Esophagus squamous epithelium (tissue), 5 donors: ENCODE measurements at regions not wholly inside any gene's neighbourhood (a gene's known extent, or its start where the extent isn't known, plus 50 kb on each side); places are given as distances from the start of the nearest gene placed in this dataset.
A peak's percentile ranks its signal among the peaks of the same experiment; 100 is the strongest.

Experiments used
- DNase-seq: peaks from one replicate; lab custom pipeline; 2025; lab: John Stamatoyannopoulos, UW
- H3K27ac ChIP-seq, 4 donors: fragments of 200-600 bp; sonication (generic); one replicate each; pipeline ENCODE4 v1.5.1; 2016 to 2019; ENCODE audit warnings: mild to moderate bottlenecking in 1 of 4
- H3K27me3 ChIP-seq, 4 donors: fragments of 200-600 bp; sonication (generic); 1 replicate in 3 of 4; 2 replicates in 1 of 4; pipeline versions ENCODE4 v1.5.1 to v1.6.0; 2017 to 2021; ENCODE audit warnings: antibody characterized with exemption in 1 of 4
- H3K36me3 ChIP-seq, 3 donors: fragments of 200-600 bp; sonication (generic); one replicate each; pipeline ENCODE4 v1.5.1; 2016 to 2019
- H3K4me1 ChIP-seq, 3 donors: fragments of 200-600 bp; sonication (generic); one replicate each; pipeline ENCODE4 v1.5.1; 2017 to 2019
- H3K4me3 ChIP-seq, 4 donors: fragments of 200-600 bp; sonication (generic); 1 replicate in 3 of 4; 2 replicates in 1 of 4; pipeline ENCODE4 v1.5.1; 2016 to 2019; ENCODE audit warnings: mild to moderate bottlenecking in 2 of 4, moderate library complexity in 1 of 4
- H3K9me3 ChIP-seq, 3 donors: fragments of 200-600 bp; sonication (generic); one replicate each; pipeline ENCODE4 v1.5.1; 2016 to 2019
- POLR2A ChIP-seq, 4 donors: fragments of 450-650 bp; IDR thresholded peaks; one replicate each; pipeline ENCODE4 v1.6.1; 2017; ENCODE audit warnings: antibody characterized with exemption in 4 of 4, mild to moderate bottlenecking in 4 of 4, moderate library complexity in 3 of 4
- WGBS, 2 donors: methylation state at CpG; one replicate each; pipeline ENCODE4 v1.1.5; 2018; 5-methylcytosine and 5-hydroxymethylcytosine counted together
- intact Hi-C: fragments of 100-400 bp; cut with DNase I; formaldehyde crosslinking; loops from one replicate; pipeline ENCODE4 v1.15.0; 2022
- TF ChIP-seq, protein P1 (sequence below), 6 experiments: fragments of 450-650 bp in 4 of 6; fragments of 200-600 bp in 2 of 6; sonication (generic) in 2 of 6; IDR thresholded peaks; one replicate each; pipeline ENCODE4 v1.5.1; 2016 to 2019; ENCODE audit warnings: antibody characterized with exemption in 6 of 6, mild to moderate bottlenecking in 4 of 6, moderate library complexity in 4 of 6
- donor health status: DM: yes; HTN: yes; CAD: no.

DNA sequence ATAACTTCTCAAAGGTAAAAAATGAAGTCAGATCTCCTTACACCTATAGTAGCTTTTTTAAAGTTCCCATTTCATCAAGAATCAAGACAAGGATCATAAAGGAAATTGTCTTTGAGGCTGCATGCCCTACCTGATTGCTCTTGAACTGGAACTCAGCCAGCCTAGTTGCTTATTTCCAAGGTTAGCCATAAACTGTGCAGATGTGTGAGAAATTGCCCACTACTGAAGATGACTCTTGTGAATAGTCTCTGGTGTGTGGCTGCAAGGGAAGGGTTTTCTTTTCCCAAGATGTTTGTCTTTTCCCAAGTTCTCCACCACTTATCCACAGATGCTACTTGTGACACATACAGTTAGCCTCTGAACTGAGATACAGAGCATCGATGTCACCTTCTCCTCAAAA, 81.7 kb upstream of the DUSP10 start:
- no peaks in the 10 kb centered on the region for H3K9me3 ChIP-seq
- no peak for DNase-seq
- H3K4me3 ChIP-seq: no peak overlapping the region
- H3K4me1 ChIP-seq: peaks cover 0 to 13% (median 0%) of the 10 kb centered on the region in 3 donors
- no peaks in the 10 kb centered on the region for H3K27me3 ChIP-seq
- no peaks in the 10 kb centered on the region for H3K36me3 ChIP-seq
- TF ChIP-seq POLR2A (IDR thresholded peaks at IDR 0.05): no peak
- TF ChIP-seq, protein P1, sequence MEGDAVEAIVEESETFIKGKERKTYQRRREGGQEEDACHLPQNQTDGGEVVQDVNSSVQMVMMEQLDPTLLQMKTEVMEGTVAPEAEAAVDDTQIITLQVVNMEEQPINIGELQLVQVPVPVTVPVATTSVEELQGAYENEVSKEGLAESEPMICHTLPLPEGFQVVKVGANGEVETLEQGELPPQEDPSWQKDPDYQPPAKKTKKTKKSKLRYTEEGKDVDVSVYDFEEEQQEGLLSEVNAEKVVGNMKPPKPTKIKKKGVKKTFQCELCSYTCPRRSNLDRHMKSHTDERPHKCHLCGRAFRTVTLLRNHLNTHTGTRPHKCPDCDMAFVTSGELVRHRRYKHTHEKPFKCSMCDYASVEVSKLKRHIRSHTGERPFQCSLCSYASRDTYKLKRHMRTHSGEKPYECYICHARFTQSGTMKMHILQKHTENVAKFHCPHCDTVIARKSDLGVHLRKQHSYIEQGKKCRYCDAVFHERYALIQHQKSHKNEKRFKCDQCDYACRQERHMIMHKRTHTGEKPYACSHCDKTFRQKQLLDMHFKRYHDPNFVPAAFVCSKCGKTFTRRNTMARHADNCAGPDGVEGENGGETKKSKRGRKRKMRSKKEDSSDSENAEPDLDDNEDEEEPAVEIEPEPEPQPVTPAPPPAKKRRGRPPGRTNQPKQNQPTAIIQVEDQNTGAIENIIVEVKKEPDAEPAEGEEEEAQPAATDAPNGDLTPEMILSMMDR (IDR thresholded peaks at IDR 0.05): no peak
- intact Hi-C loops: no loop called here
- 17 to 67% methylated on average over 1 of the region's 1 CpG for WGBS, 2 donors
- H3K27ac ChIP-seq: peak overlapping the region in 1 of 4 donors; percentile 14

DNA sequence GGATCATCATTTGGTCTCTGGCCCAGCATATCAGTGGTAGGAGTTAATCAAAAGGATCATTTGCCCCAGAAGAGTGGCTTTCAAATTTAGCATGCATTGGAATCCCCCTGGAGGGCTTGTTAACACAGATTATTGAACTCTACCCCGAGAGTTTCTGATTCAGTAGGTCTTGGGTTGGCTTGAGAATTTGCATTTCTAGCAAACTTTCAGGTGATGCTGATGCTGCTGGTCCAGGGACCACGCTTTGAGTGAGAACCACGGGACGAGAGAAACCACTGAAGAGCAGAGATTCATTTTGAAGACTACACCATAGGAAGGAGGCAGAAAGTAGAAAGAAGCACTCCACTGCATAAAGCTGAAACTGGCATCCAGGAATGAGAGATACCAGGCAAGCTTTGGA, 81.3 kb upstream of the DUSP10 start:
- intact Hi-C loops: no loop called here
- Histone ChIP-seq H3K4me3 (no peak overlapping the region), H3K27ac (no peak overlapping the region), H3K36me3 (no peaks in the 10 kb centered on the region), H3K27me3 (no peaks in the 10 kb centered on the region), H3K4me1 (peaks cover 0 to 13% (median 0%) of the 10 kb centered on the region in 3 donors), H3K9me3 (no peaks in the 10 kb centered on the region)
- no peak for DNase-seq
- WGBS, 2 donors: 67 to 82% methylated on average over 4 of the region's 4 CpGs
- TF ChIP-seq POLR2A (IDR thresholded peaks at IDR 0.05): no peak
- TF ChIP-seq, protein P1 (IDR thresholded peaks at IDR 0.05): no peak

DNA sequence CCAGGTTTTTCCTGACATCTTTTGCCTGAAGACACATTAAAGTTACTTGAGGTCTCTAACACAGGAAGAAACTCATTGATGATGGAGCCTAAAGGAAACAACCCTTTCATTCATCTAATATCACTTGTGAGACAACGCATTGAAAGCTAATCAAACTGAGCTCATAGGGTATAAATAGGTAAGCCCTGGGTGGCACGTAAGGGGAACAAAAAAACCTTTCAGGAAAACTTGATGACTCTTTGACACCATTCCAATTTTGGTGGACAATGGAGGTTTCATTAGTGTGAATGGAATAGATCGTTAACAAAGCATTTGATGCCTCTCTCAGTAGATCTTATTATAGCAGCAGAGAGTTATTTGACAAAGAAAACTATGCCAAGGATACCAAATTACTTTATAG, 80.7 kb upstream of the DUSP10 start:
- H3K36me3 ChIP-seq: no peaks in the 10 kb centered on the region
- no peak overlapping the region for H3K4me3 ChIP-seq
- intact Hi-C loops: no loop called here
- WGBS, 2 donors: 64 to 74% methylated on average over 3 of the region's 3 CpGs
- peaks cover 0 to 13% (median 0%) of the 10 kb centered on the region in 3 donors for H3K4me1 ChIP-seq
- no peak for DNase-seq
- H3K9me3 ChIP-seq: no peaks in the 10 kb centered on the region
- TF ChIP-seq, protein P1 (IDR thresholded peaks at IDR 0.05): no peak
- no peak for TF ChIP-seq POLR2A (IDR thresholded peaks at IDR 0.05)
- no peak overlapping the region for H3K27ac ChIP-seq
- H3K27me3 ChIP-seq: no peaks in the 10 kb centered on the region

DNA sequence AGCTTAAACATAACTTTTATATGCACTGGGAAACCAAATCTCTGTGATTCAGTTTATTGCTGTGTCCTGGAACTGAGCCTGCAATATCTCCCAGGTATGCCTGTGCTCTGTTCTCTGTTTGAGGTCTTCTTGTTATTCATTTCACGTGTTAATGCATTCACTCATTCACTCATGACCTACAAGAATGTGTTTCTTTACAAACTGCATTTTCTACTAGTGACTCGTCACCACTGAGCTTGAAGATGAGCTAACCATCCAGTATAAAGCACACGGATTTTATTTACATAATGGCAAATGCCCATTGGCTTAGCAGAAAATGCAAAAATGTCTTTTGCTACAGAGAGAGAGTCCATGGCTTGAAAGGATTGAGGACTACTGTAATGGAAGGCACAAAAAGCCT, 75.0 kb upstream of the DUSP10 start:
- Histone ChIP-seq H3K4me1 (no peaks in the 10 kb centered on the region), H3K9me3 (no peaks in the 10 kb centered on the region)
- 37 to 45% methylated on average over 3 of the region's 3 CpGs for WGBS, 2 donors

DNA sequence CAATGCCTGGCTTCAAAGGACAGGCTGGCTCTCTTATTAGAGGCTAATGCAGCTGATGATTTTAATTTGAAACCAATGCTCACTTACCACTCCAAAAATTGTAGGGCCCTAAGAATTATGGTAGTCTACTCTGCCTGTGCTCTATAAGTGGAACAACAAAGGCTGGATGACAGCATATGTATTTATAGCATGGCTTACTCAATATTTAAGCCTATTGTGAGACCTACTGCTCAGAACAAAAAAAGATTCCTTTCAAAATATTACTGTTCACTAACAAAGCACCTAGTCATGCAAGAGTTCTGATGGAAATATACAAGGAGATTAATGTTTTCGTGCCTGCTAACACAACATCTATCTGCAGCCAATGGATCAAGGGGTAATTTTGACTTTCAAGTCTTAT, 73.8 kb upstream of the DUSP10 start:
- no peaks in the 10 kb centered on the region for H3K27me3 ChIP-seq
- H3K36me3 ChIP-seq: no peaks in the 10 kb centered on the region
- H3K9me3 ChIP-seq: no peaks in the 10 kb centered on the region
- no peak overlapping the region for H3K27ac ChIP-seq
- no peak for DNase-seq
- TF ChIP-seq POLR2A (IDR thresholded peaks at IDR 0.05): no peak
- TF ChIP-seq, protein P1 (IDR thresholded peaks at IDR 0.05): no peak
- intact Hi-C loops: no loop called here
- H3K4me1 ChIP-seq: peaks cover 0 to 5% (median 0%) of the 10 kb centered on the region in 3 donors
- 39 to 65% methylated on average over 1 of the region's 1 CpG for WGBS, 2 donors
- no peak overlapping the region for H3K4me3 ChIP-seq

More for the DNA sequence above, 75.0 kb upstream of the DUSP10 start:
- DNase-seq: no peak
- Histone ChIP-seq H3K36me3 (no peaks in the 10 kb centered on the region), H3K27me3 (no peaks in the 10 kb centered on the region), H3K27ac (no peak overlapping the region), H3K4me3 (no peak overlapping the region)
- TF ChIP-seq POLR2A (IDR thresholded peaks at IDR 0.05): no peak
- TF ChIP-seq, protein P1 (IDR thresholded peaks at IDR 0.05): no peak
- intact Hi-C loops: no loop called here
